ENCODE measurements at regions not wholly inside any gene's neighbourhood (a gene's known extent, or its start where the extent isn't known, plus 50 kb on each side); places are given as distances from the start of the nearest gene placed in this dataset.

DNA sequence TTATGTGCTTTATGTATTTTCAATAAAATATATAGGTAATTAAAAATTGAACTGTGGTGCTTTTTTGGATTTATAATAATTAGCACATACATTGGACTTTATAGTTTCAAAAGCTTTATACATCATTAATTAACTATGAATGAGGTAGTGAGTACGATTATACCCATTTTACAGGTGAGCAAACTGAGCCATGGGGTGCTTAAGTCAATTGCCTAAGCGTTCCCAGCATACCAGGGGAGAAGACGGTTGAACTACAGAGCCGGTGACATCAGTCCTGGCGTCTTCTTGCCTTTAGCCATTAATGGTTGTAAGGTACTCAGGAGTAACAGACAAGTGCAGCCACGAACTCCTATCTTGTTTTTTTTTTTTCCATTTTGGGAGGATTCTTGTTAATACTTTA, 172.8 kb downstream of the GATA3 start:
- no peak for DNase-seq (ENCODE audit: extremely low read depth in 1 of 2, low read depth in 1 of 2)

DNA sequence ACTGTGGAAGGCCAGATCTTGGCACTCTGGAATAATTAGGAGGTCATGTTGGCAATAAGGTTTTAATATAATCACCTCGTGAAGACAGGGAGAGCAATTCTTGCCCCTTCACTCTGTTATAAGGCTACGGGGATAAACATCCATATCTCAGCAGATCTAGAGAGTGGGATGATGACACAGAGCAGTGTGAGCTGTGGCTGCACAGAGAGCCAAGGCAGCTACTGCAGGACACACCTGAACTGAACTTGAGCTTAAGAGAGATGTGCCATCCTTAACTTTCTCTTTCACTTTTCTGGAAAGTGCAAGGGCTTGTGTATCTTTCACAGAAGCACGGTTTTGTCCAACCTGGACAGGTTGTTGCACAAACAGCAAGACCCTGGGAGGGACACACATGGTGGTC, 174.7 kb downstream of the GATA3 start:
- no peak for DNase-seq (ENCODE audit: extremely low read depth in 1 of 2, low read depth in 1 of 2)

DNA sequence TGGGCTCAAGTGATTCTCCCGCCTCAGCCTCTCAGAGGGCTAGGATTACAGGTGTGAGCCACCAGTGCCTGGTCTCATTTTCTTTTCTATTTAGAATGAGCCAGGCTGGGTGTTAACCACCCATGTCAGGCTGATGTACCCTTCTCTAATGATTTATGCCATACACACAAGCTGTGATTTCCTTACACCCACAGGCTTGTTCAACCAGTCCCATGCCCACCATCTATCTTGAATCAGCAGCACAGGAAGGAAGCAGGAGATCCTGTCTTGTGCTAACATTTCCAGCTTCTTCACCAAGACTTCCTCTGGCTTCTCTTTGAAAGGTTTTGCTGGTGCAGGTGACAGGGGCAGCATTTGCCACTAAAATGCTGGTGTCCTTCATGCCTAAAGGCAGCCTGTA, 176.4 kb downstream of the GATA3 start:
- DNase-seq (ENCODE audit: extremely low read depth in 1 of 2, low read depth in 1 of 2): no peak

DNA sequence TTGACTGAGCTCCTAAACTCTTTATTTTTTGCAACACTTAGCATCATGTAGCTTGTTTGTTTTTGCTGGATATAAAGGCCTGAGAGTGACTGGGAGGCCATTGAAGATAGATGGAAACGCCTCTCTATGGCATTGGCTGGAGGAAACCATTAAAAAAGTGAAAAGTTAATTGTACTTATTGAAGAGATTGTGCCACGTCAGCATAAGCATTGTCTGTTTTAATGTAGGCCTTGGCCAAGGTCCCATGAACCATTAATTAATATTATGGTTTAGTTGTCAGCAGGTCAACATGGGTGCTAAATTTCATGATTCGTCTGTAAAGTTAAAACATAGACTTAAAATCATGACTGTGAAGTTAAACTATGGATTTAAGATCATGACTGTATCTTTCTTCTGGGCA, 178.6 kb downstream of the GATA3 start:
- no peak for DNase-seq (ENCODE audit: extremely low read depth in 1 of 2, low read depth in 1 of 2)

DNA sequence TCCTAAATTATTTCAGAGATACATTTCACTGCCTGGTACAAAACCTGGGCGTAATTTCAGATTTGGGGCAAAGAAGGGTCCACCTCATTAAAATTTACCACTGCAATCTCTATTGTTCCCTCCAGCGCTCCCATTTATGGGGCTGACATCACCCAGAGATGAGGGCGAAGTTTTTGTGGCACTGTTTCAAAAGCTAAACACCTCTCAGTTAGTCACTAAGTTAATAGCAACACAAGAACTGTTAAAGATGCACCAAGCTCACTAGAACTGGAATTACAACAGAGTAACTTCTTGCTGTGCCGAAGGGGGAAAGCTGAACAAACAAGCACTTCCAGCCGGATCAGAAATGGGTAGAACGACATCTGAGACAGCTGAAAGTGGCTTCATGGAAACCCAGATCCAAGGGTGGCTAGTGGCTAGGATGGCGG, 179.4 kb downstream of the GATA3 start:
- DNase-seq (ENCODE audit: extremely low read depth in 1 of 2, low read depth in 1 of 2): no peak

DNA sequence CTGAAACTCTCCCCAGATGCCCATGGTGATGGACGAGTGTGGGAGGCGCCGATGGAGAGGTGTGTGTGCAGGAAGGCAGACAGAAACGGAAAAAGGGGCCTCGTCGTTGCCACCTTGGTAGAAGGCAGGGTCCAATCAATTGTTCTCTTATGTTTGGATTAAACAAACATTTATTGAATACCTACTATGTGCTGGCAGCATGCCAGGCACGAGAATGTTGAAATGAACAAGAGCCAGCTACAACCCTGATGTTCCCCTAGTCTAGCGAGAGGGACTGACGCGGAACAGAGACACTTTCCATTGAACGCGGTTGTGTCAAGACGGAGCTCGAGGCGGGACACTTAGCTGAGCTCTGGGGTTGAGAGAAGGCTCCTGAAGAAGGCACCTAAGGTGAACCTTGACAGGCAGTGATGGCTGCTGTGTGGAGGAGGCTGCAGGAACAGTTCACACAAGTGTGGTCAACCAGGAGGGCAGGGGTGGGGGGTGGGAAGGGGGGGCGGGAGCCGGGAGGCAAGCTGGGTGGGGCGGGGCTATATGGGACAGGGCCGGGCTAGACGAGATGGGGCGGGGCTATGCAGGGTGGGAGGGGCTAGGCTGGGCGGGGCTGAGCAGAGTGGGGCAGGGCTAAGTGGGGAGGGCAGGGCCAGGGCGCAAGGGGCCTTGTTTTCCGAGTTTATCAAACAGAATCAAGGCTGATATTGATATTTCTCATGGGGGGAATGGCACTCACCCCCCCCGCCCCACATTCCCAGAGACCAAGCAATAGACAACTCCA, 181.0 kb downstream of the GATA3 start:
- no peak for DNase-seq (ENCODE audit: extremely low read depth in 1 of 2, low read depth in 1 of 2)

DNA sequence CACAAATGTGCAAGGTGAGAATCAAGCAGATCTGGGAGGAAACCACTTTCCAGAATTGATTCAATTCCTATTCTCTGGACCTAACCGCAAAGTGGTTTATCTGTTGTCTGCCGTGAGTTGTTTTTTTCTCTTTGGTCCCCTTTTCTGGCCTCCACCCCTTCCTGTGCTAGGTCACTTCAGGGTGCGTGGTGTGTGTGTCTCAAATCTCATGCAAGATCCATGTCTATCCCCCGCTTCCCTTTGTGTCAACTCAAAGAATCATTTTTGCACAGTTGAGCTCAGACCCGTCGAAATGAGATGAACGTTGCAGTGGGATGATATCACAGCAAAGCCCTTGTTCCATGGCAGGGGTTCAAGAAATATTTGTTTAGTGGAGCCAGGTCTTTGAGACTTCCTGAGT, 184.5 kb downstream of the GATA3 start:
- no peak for DNase-seq (ENCODE audit: extremely low read depth in 1 of 2, low read depth in 1 of 2)

DNA sequence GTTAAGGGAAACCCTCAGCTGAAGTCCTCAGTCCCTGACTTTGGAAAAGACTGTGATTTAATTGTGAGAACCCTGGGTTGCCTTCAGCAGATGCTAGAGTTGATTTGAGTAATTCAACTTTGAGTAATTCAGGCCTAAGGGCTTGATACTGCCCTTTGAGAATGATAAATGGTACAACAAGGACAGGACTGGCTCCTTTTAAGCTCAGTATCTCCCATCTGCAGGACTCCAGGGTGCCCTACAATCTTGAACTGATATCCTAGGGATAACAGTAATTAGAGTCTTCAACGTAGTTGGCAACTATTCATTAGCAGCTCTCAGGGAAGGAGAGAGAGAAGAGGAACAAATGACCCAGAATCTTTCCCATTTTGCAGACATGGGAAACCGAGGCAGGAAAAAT, 186.4 kb downstream of the GATA3 start:
- DNase-seq (ENCODE audit: extremely low read depth in 1 of 2, low read depth in 1 of 2): no peak

DNA sequence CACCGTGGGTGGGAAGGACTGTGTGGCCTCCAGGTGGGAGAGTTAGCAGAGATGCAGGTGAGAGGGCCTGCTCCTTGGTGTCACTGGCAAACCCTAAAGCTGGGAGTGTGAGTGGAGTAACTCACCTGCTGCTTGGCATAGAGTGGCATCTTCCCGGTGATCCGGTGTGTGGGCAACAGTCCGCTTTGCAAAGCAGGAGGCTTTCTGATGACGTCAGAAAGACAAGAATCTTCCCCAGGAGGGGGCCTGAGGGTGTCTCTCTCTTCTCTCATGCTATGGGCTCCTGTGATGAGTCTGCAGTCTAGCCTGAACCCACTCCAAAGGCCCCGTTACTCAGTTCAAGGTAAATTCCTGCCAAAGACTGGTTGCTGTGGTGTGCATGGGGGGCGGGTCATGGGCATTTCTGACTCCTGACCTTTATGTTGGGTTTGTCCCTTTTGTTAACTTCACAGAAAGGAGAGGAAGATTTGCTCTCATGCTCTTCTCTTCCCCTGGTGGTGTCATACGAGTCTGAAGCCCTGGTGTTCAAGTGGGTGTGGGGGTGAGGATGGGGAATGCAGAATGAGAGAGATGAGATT, 187.9 kb downstream of the GATA3 start:
- DNase-seq (ENCODE audit: extremely low read depth in 1 of 2, low read depth in 1 of 2): no peak

DNA sequence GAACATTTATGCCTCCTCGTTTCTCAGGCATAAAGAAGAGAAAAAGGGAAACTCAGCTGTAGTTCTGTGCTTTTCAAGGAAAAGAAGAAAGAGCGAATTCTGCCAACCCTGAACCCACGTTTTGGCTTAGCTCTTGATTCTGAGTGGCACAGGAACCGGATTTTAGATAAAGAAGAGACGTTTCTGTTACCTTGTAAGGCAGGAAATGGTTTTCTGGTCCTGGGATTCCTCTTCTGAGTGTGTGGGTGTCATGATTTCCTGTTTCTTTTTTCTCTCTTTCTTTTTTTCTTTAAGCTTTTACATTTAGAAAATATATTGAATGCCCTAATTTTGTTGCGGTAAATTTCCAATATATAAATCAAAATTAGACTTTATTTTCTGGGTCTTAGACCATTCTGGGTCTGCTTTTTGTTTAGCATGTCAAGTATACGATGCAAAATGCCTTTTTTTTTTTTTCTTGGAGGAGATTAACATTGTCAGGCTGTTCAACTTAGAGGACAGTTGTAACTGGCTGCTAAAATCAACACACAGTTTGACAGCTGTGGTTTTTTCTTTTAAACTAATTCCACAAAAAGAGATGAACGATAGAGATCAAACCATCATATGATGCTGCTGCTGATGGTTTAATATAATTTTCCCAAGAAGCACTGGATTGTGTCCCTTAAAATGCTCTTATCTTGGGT, 190.8 kb downstream of the GATA3 start:
- no peak for DNase-seq (ENCODE audit: extremely low read depth in 1 of 2, low read depth in 1 of 2)

DNA sequence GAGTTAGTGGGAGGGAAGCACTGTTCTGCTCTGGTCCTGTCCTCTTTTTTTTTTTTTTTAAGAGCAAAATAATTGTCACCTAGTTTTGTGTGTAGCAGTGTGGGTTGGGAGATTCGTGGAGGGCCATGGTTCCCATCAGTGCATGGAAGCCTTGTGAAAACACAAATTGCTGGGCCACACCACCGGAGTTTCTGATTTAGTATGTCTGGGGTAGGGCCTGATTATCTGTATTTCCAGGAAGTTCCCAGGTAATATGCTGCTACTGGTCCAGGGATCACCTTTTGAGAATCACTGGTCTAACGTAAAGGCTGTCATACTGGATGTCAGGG, 191.3 kb downstream of the GATA3 start:
- DNase-seq (ENCODE audit: extremely low read depth in 1 of 2, low read depth in 1 of 2): no peak

DNA sequence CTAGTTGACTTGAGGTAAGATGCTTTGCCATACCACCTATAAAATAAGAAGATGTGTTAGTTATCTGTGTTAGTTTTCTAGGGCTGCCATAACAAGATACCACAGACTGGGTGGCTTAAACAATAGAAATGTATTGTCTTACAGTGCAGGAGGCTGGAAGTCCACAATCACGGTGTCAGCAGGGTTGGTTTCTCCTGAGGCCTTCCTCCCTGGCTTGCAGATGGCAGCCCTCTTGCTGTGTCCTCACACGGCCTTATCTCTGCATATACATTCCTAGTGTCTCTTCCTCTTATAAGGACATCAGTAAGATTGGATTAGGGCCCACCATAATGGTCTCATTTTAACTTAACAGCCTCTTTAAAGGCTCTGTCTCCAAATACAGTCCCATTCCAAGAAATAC, 192.1 kb downstream of the GATA3 start:
- DNase-seq (ENCODE audit: extremely low read depth in 1 of 2, low read depth in 1 of 2): no peak

DNA sequence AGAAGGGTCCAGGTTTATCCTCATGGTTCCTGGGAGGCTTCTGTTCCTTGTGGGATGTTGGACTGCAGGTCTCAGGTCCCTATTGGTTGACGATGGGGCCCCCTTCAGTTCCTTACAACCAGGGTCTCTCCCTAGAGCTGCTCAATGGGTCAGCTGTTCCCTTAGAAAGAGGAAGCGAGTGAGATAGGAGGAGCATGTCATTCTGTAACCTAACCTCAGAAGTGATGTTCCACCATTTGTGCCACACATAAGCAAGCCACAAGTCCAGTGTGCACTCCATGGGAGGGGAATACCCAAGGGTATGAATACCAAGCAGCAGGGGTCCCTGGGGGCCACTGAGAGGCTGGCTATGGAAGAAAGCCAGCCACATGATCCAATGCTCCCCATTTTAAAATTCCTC, 192.7 kb downstream of the GATA3 start:
- DNase-seq (ENCODE audit: extremely low read depth in 1 of 2, low read depth in 1 of 2): no peak

DNA sequence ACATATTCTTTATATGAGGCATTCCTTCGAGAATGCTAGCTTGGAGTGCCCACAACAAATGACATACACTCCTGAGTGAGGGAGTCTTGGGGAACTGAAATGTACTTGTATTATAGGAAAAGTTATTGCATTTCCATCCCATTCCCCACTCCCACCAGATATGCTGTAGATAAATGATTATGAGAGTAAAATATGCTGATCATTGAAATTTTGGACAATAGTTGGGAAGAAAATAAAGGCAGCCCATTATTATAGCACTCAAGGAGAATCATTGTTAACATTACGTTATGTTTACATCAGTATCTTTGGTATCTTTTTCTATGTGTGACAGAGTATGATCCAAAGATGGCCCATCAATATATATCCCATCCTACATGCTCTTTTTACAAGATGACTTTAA, 194.4 kb downstream of the GATA3 start:
- no peak for DNase-seq (ENCODE audit: extremely low read depth in 1 of 2, low read depth in 1 of 2)

DNA sequence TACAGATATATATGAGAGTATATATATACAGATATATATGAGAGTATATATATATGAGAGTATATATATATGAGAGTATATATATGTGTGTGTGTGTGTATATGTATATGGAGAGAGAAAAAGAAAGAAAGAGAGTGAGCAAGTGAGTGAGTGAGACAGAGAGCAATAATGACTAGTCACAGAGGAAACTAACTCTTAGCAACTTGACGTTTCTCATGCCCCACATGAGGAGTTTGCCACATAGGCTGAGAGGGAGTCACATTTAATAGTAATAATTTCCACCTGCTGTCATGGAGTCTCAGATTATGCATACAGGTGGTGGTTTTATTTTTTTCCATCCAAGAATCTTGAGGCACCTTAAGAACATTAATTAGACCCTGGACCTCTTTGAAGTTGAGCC, 199.9 kb downstream of the GATA3 start:
- DNase-seq (ENCODE audit: extremely low read depth in 1 of 2, low read depth in 1 of 2): no peak

DNA sequence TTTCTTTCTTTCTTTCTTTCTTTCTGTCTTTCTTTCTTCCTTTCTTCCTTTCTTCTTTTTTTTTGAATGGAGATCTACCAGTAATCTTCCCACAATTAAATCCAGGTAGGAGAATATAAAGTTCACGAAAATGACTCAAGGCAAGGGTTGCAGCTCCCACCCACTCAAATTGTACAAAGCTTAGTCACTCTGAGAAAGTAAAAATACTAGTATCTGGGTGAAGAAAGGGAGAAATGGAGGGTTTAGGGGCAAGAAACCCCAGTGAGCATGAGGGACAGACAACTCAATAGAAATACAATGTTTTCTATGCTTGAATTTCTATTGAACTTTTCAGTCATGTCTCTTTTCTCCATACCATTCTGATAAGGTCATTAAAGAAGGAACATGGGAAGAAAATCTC, 200.8 kb downstream of the GATA3 start:
- DNase-seq (ENCODE audit: extremely low read depth in 1 of 2, low read depth in 1 of 2): no peak

DNA sequence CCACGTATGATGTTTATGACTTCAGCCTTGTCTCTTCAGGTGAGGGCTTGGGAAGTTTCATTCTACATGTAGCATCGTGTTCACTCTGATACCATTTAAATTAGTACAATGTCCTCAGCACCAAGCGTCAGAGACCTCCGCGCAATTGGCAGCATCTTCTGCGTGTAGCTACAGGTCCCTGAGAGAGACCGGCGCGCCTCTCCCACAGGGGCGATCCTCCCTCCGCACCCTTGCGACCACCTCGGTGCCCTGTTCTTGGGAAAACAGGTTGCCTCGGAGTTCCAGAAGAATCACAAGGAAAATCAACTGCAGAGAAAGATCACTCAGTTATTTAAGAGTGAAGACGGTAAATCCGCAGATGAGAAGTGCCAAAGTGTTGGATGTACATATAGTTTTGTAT, 206.2 kb downstream of the GATA3 start:
- no peak for DNase-seq (ENCODE audit: extremely low read depth in 1 of 2, low read depth in 1 of 2)

DNA sequence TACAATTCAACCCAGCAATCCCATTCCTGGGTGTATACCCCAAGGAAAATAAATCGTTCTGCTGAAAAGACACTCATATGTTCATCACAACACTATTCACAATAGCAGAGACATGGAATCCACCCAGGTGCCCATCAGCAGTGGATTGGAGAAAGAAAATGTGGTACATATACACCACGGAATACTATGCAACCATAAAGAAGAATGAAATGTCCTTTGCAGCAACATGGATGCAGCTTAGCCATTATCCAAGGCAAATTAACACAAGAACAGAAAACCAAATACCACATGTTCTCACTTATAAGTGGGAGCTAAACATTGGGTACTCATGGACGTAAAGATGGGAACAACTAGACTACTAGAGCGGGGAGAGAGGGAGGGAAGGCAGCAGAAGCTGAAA, 207.8 kb downstream of the GATA3 start:
- DNase-seq (ENCODE audit: extremely low read depth in 1 of 2, low read depth in 1 of 2): no peak

DNA sequence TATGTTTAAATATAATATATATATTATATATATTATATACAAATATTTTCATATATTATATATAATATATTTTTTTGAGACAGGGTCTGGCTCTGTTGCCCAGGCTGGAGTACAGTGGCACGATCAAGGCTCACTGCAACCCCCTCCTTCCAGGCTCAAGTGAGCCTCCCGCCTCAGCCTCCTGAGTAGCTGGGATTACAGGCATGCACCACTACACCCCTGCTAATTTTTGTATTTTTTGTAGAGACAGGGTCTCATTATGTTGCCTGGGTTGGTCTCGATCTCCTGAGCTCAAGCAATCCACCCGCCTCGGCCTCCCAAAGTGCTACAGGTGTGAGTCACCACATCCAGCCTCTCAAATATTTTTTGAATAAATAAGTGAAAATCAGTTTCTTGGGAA, 215.5 kb downstream of the GATA3 start:
- no peak for DNase-seq (ENCODE audit: extremely low read depth in 1 of 2, low read depth in 1 of 2)

DNA sequence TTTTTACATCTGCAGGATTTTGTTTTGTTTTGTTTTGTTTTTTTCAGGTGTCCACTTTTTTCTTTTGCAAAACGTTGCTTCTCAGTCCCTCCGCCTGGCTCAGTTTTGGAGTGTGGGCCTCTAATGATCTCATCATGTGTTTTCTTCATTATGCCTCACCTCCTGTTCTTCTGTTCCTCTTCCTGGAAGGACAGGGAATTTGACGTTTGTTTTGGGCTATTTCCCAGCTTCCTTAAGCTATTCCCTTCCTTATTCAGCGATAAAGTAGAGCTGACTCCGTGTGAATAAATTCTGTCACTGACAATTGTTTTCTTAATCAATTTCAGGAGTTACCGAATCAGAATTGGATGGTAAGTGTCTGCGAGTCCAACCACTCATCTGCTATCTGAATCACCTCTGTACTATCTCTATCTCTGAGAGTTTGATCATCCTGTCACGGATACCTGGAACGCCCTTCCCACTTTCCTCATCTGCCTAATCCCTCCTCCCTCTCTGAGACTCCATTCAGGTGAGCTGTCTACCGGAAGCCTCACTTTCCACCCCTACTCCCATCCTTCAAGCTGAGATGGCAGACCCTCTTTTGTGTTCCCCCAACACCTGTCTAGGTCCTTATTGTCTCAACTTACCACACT, 218.4 kb downstream of the GATA3 start:
- DNase-seq (ENCODE audit: extremely low read depth in 1 of 2, low read depth in 1 of 2): no peak

DNA sequence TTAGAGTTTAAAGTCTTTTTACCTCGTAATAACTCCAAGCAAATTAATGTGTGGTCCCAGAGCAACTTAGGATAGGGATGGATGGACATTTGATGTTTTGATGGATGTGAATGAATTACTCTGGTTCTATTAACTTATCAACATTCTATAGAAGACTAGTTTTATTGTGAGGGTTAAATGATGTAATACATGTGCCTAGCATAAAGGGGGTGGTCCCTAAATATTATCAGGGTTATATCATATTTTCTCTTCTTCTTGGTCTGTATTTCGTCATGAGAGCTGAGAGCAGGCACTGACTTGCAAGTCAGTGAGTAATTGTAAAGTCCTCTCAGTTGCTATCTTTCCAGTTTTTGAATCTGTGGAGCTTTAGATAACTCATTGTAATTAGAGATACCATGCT, 219.3 kb downstream of the GATA3 start:
- no peak for DNase-seq (ENCODE audit: extremely low read depth in 1 of 2, low read depth in 1 of 2)

DNA sequence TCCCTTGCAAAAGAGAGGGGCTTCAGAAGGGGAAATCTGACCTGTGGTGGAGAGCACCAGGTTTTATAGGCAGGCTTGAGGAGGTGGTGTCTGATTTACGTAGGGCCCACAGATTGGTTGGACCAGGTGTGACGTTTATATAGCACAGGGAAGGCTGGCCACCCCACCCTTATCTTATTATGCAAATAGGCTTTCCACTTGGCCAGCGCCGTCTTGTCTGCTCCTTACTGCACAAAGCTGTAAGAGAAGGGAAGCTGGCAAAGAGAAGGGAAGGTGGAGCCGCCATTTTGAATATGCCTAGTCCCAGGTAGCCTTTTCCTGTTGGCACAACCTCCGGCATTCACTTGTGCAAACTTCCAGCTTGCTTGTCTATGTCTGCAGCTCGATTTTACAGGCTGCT, 221.4 kb downstream of the GATA3 start:
- no peak for DNase-seq (ENCODE audit: extremely low read depth in 1 of 2, low read depth in 1 of 2)
